HL-60 (cell line): ENCODE measurements at regions not wholly inside any gene's neighbourhood (a gene's known extent, or its start where the extent isn't known, plus 50 kb on each side); places are given as distances from the start of the nearest gene placed in this dataset.

Source experiments
- DNase-seq, 2 experiments: peaks; one replicate each; pipeline ENCODE4 v3.0.0-alpha.2; 2010 to 2020; ENCODE audit warnings: low read depth in 1 of 2, low spot score in 1 of 2
- H3K27ac ChIP-seq: fragments of 250-450 bp; sonication (Bioruptor Pico); replicated peaks from 2 replicates; pipeline ENCODE4 v1.5.1; 2020; ENCODE audit warnings: mild to moderate bottlenecking, moderate library complexity
- H3K27me3 ChIP-seq: fragments of 250-450 bp; sonication (Bioruptor Pico); 2 replicates; pipeline ENCODE4 v1.5.1; 2021; ENCODE audit warnings: mild to moderate bottlenecking, moderate library complexity; ENCODE audit not compliant: insufficient read depth, poor library complexity, severe bottlenecking
- H3K4me3 ChIP-seq: replicated peaks from 2 replicates; pipeline ENCODE4 v1.5.1; 2011; ENCODE audit warnings: mild to moderate bottlenecking, control low read depth, low read length; ENCODE audit not compliant: insufficient read depth
- GABPA ChIP-seq: IDR thresholded peaks from 2 replicates; pipeline ENCODE4 v1.6.1; 2012; ENCODE audit warnings: low read depth
- POLR2AphosphoS5 ChIP-seq: IDR thresholded peaks from 2 replicates; pipeline ENCODE4 v1.6.1; 2012; ENCODE audit warnings: low read depth
- REST ChIP-seq: IDR thresholded peaks from 2 replicates; pipeline ENCODE4 v1.6.1; 2012; ENCODE audit warnings: low read depth; ENCODE audit not compliant: insufficient replicate concordance
- SPI1 ChIP-seq: IDR thresholded peaks from 2 replicates; pipeline ENCODE4 v1.6.1; 2012; ENCODE audit warnings: low read depth, mild to moderate bottlenecking, borderline replicate concordance
- TF ChIP-seq, protein P1 (sequence below): IDR thresholded peaks from one replicate; pipeline ENCODE4 v1.5.1; 2011; ENCODE audit warnings: low read length, control low read depth, inconsistent platforms; ENCODE audit not compliant: insufficient read depth

DNA sequence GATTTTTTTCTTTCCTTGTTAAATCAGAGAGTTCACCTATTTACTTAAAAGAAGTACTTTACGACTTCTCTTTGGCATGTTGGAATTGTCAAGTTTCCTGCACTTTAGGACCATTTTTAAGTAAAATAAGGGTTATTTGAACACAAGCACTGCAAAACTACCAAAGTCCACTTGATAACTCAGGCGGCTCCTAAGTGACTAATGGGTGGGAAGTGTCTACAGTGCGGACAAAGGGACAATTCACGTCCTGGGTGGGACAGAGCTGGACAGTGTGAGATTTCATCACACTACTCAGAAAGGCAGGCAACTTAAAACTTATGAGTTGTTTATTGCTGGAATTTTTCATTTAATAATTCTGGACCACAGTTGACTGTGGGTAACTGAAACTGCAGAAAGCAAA, 590.2 kb upstream of the UBE2E2 start:
- TF ChIP-seq SPI1 (no peak), POLR2AphosphoS5 (no peak), GABPA (no peak), REST (no peak)
- TF ChIP-seq, protein P1, sequence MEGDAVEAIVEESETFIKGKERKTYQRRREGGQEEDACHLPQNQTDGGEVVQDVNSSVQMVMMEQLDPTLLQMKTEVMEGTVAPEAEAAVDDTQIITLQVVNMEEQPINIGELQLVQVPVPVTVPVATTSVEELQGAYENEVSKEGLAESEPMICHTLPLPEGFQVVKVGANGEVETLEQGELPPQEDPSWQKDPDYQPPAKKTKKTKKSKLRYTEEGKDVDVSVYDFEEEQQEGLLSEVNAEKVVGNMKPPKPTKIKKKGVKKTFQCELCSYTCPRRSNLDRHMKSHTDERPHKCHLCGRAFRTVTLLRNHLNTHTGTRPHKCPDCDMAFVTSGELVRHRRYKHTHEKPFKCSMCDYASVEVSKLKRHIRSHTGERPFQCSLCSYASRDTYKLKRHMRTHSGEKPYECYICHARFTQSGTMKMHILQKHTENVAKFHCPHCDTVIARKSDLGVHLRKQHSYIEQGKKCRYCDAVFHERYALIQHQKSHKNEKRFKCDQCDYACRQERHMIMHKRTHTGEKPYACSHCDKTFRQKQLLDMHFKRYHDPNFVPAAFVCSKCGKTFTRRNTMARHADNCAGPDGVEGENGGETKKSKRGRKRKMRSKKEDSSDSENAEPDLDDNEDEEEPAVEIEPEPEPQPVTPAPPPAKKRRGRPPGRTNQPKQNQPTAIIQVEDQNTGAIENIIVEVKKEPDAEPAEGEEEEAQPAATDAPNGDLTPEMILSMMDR = no peak
- Histone ChIP-seq H3K27me3 (no peaks in the 10 kb centered on the region), H3K4me3 (no peak overlapping the region), H3K27ac (no peak overlapping the region)
- no peak for DNase-seq

DNA sequence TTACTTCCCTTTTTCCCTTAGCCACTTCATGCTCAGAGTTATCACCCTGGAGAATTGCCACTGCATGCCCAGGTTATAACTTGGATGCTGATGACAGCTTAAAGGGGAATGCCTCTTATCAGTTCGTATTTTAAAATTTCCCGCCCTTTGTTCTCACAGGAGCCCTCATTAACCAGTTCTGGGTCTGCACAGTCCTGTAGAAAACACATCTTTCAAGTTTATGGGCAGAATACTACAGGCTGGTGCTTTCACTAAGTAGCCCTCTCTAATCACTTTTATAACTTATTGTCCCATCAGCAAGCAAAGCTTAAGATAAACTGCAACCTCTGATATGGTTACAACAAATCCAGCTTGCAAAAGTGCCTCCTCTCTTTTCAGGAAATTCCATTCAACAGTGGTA, 587.3 kb upstream of the UBE2E2 start:
- Histone ChIP-seq H3K4me3 (no peak overlapping the region), H3K27ac (no peak overlapping the region), H3K27me3 (no peaks in the 10 kb centered on the region)
- DNase-seq = no peak
- TF ChIP-seq, protein P1 = no peak
- TF ChIP-seq REST (no peak), GABPA (no peak), SPI1 (no peak), POLR2AphosphoS5 (no peak)

DNA sequence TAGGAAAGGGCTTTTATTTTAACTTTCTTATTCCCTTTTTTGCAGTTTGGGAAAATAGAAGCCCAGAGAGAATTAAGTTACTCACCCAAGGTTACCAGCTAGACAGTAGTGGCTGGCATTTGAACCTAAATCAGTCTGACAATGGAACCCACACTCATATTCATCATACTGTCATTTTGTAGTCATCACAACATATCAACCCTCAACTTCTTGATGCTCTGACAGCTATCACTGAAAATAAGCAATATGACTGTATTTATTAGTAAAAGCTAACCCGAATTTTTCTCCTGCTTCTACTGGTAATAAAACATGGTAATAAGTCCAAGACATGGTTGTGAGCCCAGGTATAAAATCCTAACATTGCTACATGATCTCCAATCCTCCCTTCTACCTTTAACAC, 585.8 kb upstream of the UBE2E2 start:
- no peak overlapping the region for H3K4me3 ChIP-seq
- DNase-seq = no peak
- no peaks in the 10 kb centered on the region for H3K27me3 ChIP-seq
- no peak for TF ChIP-seq GABPA
- no peak for TF ChIP-seq POLR2AphosphoS5
- TF ChIP-seq SPI1 = no peak
- TF ChIP-seq REST = no peak
- TF ChIP-seq, protein P1 = no peak
- H3K27ac ChIP-seq = no peak overlapping the region
